ENCODE measurements at regions not wholly inside any gene's neighbourhood (a gene's known extent, or its start where the extent isn't known, plus 50 kb on each side); places are given as distances from the start of the nearest gene placed in this dataset.

DNA sequence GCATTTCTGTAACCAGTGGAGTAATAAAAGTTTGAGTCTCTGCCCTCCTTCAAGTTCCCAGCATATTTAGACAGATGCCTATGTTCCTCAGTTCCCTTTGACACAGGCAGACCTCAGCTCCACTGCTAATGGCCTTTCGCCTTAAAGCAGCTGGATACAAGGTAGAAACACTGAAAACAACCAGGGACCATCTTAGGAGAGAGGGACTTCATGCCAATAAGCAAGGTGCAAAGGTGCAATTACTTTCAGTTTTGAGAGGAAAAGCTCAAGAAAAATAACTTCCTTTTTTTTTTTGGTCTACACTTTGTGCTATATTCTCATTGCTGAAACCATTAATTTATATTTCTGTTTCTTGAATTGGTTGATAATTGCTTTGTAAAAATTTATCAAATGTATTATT is 781.9 kb upstream of the GALNTL6 start:
- TF ChIP-seq HDAC3 (IDR thresholded peaks at IDR 0.05; ENCODE audit: borderline replicate concordance, partially characterized antibody) (no peak), CREM (IDR thresholded peaks at IDR 0.05; ENCODE audit: low read depth) (no peak), ZNF354B (CRISPR knock-in tag; IDR thresholded peaks at IDR 0.05) (no peak), ZNF445 (CRISPR knock-in tag; IDR thresholded peaks at IDR 0.05; ENCODE audit: low read depth) (no peak), ARHGAP35 (IDR thresholded peaks at IDR 0.05; ENCODE audit: partially characterized antibody) (no peak), HMGN3 (IDR thresholded peaks at IDR 0.05; ENCODE audit: borderline replicate concordance, extremely low read depth, insufficient read length, low read depth, low read length) (no peak), ETS2 (tag; IDR thresholded peaks at IDR 0.05; ENCODE audit: borderline replicate concordance, poor library complexity, severe bottlenecking) (no peak), NR3C1 (CRISPR knock-in tag; IDR thresholded peaks at IDR 0.05) (no peak), FOXM1 (IDR thresholded peaks at IDR 0.05; ENCODE audit: low read depth) (no peak), FOXM1 (CRISPR knock-in tag; IDR thresholded peaks at IDR 0.05; ENCODE audit: low read depth) (no peak), RBM34 (IDR thresholded peaks at IDR 0.05; ENCODE audit: borderline replicate concordance, insufficient read depth, low read length) (no peak), FOXP4 (CRISPR knock-in tag; IDR thresholded peaks at IDR 0.05; ENCODE audit: borderline replicate concordance) (no peak)
- TF ChIP-seq, protein P1, sequence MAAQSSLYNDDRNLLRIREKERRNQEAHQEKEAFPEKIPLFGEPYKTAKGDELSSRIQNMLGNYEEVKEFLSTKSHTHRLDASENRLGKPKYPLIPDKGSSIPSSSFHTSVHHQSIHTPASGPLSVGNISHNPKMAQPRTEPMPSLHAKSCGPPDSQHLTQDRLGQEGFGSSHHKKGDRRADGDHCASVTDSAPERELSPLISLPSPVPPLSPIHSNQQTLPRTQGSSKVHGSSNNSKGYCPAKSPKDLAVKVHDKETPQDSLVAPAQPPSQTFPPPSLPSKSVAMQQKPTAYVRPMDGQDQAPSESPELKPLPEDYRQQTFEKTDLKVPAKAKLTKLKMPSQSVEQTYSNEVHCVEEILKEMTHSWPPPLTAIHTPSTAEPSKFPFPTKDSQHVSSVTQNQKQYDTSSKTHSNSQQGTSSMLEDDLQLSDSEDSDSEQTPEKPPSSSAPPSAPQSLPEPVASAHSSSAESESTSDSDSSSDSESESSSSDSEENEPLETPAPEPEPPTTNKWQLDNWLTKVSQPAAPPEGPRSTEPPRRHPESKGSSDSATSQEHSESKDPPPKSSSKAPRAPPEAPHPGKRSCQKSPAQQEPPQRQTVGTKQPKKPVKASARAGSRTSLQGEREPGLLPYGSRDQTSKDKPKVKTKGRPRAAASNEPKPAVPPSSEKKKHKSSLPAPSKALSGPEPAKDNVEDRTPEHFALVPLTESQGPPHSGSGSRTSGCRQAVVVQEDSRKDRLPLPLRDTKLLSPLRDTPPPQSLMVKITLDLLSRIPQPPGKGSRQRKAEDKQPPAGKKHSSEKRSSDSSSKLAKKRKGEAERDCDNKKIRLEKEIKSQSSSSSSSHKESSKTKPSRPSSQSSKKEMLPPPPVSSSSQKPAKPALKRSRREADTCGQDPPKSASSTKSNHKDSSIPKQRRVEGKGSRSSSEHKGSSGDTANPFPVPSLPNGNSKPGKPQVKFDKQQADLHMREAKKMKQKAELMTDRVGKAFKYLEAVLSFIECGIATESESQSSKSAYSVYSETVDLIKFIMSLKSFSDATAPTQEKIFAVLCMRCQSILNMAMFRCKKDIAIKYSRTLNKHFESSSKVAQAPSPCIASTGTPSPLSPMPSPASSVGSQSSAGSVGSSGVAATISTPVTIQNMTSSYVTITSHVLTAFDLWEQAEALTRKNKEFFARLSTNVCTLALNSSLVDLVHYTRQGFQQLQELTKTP (IDR thresholded peaks at IDR 0.05; ENCODE audit: low read depth in 1 of 2, partially characterized antibody in 2 of 2) = no peak
- Histone ChIP-seq H2AFZ (ENCODE audit: low read depth, low read length) (no peak overlapping the region), H3K4me1 (replicated peaks in 1 of 2; ENCODE audit: control insufficient read depth in 2 of 2, insufficient read depth in 2 of 2, low read length in 2 of 2) (no peaks in the 10 kb centered on the region), H3K4me3 (no peak overlapping the region), H3K4me2 (ENCODE audit: insufficient read depth, low read length) (no peak overlapping the region), H3K9ac (ENCODE audit: insufficient read depth in 1 of 2, low read depth in 2 of 2, low read length in 2 of 2) (no peak overlapping the region), H3K9me1 (ENCODE audit: control insufficient read depth, insufficient read depth, low read length) (no peaks in the 10 kb centered on the region), H3K27ac (ENCODE audit: extremely low read depth, low read depth, low read length) (no peak overlapping the region), H3K36me3 (ENCODE audit: control insufficient read depth, insufficient read depth, low read length) (no peaks in the 10 kb centered on the region), H3K9me3 (replicated peaks; ENCODE audit: control insufficient read depth, insufficient read depth, low read depth, low read length) (no peaks in the 10 kb centered on the region), H3K27me3 (ENCODE audit: control insufficient read depth in 2 of 2, insufficient read depth in 2 of 2, low read length in 2 of 2) (no peaks in the 10 kb centered on the region), H3K79me2 (ENCODE audit: control insufficient read depth, insufficient read depth, low read length) (no peaks in the 10 kb centered on the region), H4K20me1 (replicated peaks; ENCODE audit: control insufficient read depth, insufficient read depth, low read length) (no peaks in the 10 kb centered on the region)
- ATAC-seq (no peak), FAIRE-seq (no peak), DNase-seq (ENCODE audit: extremely low read depth in 1 of 4, low spot score in 3 of 4) (no peak)
- in situ Hi-C loops (cut with MboI) (no loop called here), intact Hi-C loops (cut with micrococcal nuclease) (no loop called here)
- no TSS peak for BruUV-seq (replicated peaks)
- WGBS (ENCODE audit: insufficient coverage, low coverage, missing lambda C conversion rate) = 6% methylated on average over 1 of the region's 1 CpG
- POLR2A ChIA-PET = interaction anchor here (0.7 kb wide), 1 partner anchor 490 kb away, joined by 3 read pairs; no protein-coding TSS in a partner anchor
- CTCF ChIA-PET (ENCODE audit: low intra/inter-chr PET ratio) = no interaction called here

Data from K562 (cell line).